GM11168 (cell line): ENCODE measurements at regions not wholly inside any gene's neighbourhood (a gene's known extent, or its start where the extent isn't known, plus 50 kb on each side); places are given as distances from the start of the nearest gene placed in this dataset.
"Not testable (repeated sequence)": the region's sequence is repeated elsewhere in the genome, so short reads cannot be mapped to it uniquely, and the experiment has no call there.

Experiments
- in situ Hi-C: fragments of 300-500 bp; cut with MboI; formaldehyde crosslinking; loops from one replicate; pipeline ENCODE4 v1.12.0; 2022; ENCODE audit warnings: low sequenced_read_pairs; ENCODE audit not compliant: unreplicated experiment

GRCh38 chr2:150222942-150223341 is 264.5 kb downstream of the RND3 start:
- in situ Hi-C loops, result no loop called here

- in situ Hi-C loops, result no loop called here
Observed at GRCh38 chr2:150222379-150222778, 265.1 kb downstream of the RND3 start.

- in situ Hi-C loops, result no loop called here
Observed at GRCh38 chr2:150219861-150220260, 267.6 kb downstream of the RND3 start.

DNA sequence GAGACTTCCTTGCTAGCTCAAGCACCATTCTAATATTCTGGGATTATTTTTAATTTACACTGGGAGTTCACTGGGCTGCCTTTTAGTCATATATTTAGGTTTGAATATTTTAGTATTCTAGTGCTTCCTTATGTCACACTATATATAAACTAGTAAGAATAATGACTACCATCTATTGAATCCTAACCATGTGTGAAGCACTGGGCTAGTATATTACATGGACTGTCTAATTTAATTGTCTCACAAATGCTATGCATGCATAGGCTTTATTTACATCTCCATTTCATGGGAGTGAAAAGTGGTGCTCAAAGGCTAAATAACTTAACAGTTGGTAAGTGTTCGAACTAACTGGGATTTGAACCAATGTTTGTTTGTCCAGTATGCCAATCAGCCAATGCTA is 272.4 kb downstream of the RND3 start:
- in situ Hi-C loops, result no loop called here

DNA sequence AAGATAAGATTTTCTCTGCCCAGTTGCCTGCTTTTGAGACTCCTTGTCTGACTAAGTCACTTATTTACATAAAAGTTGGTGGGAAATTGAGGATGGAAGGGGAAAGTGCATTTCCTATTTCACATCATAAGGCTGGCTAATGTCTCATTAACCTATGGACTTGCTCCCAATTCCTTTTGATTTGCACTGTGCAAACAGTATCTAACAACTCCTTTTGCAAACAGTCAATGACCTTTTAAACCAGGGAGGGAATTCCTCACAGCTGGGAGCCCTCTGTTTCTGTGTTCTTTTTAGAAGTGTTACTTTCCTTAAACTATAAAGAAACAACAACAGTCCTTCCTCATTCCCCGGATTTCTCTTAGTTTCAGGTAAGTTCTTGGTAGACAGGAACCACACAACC is 272.8 kb downstream of the RND3 start:
- in situ Hi-C loops, result no loop called here

DNA sequence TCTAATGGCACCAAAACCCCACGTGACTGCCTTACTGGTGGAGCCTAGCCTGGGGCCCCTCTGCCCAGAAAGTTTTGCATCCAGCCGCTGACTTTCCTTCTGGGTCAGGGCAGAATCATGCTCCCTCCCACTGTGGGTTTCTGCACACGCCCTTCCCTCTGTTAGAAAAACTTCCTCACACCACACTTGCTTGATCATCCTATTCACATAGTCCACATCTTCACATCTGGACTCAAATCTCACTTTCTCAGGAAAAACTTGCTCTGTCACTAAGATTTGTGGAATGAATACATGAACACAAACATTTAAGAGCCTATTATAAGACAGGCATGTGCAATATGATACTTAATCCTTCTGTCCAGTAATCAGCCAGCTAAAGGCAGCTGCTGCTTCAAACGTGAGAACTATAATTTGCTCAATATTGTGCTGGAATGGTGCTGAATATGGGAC is 274.7 kb downstream of the RND3 start:
- in situ Hi-C loops, result no loop called here

GRCh38 chr2:150211164-150211631 is 276.3 kb downstream of the RND3 start:
- in situ Hi-C loops, result no loop called here

GRCh38 chr2:150209746-150210145 is 277.7 kb downstream of the RND3 start:
- in situ Hi-C loops, result no loop called here

GRCh38 chr2:150208689-150209088 is 278.8 kb downstream of the RND3 start:
- in situ Hi-C loops, result no loop called here

- in situ Hi-C loops, result no loop called here
Observed at GRCh38 chr2:150207979-150208378, 279.5 kb downstream of the RND3 start.

DNA sequence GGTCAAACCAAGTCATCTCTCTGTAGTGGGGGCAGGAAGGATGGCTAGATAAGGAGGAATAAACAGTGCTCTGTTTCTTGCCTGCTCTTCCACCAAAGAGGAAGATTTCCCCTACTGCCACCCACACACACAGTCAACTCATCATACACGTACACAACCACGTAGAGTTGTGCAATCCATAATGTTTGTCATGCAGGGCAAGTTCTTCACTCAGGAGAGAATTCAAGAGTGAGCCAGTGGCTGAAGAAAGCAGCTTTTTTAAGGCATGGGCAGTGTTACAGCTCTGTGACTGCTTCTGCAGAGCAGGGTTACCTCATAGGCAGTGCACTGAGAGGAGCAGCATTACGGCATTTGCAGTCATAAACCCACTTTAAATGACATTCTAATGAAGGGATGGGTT is 283.0 kb downstream of the RND3 start:
- in situ Hi-C loops, result no loop called here

DNA sequence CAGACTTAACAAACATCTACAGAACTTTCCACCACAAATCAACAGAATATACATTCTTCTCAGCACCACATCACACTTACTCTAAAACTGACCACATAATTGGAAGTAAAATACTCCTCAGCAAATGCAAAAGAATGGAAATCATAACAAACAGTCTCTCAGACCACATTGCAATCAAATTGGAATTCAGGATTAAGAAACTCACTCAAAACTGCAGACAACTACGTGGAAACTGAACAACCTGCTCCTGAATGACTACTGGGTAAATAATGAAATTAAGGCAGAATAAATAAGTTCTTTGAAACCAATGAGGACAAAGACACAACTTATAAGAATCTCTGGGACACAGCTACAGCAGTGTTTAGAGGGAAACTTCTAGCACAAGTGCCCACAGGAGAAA is 292.7 kb downstream of the RND3 start:
- in situ Hi-C loops, result not testable (repeated sequence)

GRCh38 chr2:150192701-150193100 is 294.8 kb downstream of the RND3 start:
- in situ Hi-C loops, result no loop called here

DNA sequence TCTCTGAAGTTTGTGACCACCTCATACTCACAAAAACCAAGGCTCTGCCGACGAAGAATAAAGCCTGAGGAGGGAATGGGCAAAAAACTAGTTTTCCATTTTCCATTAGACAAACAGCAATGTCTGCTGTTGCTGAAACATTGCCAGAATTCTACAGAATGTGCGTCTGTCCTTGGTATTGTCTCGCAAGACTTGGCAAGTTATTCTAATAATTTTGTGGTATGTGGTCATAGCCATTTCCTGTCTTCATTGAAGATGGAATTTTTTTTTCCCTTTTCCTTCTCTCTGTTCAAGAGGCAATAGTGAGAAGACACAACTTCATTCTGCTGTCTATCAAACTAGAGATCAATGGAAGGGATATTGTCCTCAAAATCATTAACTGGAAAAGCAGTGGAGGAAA is 296.1 kb downstream of the RND3 start:
- in situ Hi-C loops, result no loop called here

DNA sequence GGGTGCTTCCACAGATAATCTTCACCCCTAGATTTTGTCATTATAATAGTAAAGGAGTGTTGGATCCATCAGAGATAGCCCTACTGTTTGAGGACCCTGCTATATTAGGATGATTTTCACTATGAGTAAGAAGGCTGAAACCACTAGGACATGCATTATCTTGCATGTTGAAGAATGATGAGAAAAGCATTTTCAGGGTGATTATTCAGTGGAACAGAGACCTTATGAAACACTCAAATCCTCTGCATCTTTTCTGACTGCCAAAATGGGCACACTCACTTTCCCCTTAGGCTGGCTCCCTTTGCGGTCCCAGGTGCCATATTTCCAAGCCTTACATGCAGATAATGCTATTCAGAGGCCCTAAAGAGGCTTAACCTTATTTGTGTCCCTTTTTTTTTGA is 296.9 kb downstream of the RND3 start:
- in situ Hi-C loops, result no loop called here

DNA sequence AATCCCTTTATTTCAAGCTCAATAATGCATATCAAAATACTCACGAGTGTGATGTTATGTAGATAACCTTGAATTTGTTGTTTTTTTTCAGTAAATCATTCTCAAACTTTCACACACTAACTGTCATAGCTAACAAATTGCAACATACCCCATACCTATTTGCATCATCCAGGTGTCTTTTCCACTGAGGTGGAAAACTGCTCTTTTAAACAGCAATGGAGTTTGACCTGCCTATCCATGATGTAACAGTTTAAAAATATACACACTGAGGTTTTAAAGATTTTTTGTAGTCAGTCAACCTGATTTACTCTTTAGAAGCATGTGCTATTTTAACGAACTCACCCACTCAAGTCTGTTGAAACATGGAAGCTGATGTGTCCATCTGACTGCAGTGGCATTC is 298.7 kb downstream of the RND3 start:
- in situ Hi-C loops, result no loop called here

DNA sequence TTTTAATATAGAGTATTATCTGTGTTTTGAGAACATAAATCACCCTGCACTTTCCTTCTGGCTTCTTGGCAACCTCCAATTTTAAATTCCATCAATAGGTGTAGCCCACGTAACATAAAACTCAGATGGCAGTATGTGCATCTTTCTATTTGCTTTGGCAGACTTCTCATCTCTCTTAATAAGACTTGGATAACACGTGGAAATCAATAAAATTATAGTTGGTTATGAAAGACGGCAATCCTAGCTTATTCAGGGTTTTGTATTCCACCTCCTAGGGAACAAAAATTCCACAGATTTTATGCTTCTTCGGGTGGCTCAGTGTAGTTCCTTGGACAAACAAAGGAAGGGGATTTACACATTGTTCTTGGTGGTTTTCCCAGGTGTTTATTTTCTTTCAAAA is 299.3 kb downstream of the RND3 start:
- in situ Hi-C loops, result no loop called here

DNA sequence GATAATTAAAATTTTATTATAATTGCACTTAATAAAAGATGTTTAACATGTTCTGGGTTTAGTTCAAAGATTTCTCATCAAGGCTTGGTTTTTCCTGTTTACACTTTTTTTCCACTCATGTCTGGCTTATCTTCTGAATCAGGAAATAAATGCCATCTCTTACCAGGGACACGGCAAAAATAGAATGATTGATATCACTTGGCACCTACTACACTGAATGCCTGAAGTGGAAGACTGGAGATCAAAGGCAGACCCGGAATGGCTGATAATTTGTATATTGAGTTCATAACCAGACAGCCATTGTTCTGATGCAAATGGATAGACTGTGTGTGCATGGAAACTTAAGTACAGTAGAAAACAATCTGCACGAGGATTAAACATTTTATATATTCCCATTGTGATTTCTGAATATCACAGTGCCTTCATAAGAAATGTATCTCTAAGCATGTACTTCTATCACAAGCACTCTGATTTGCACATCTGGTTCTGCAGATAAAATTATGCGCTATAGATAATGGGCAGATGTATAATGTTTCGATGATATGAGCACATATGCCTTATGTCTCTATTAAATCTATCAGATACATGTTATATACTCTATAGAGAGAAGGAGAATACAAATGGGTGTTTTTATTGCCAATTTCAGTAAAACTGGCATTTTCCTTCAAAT is 304.8 kb downstream of the RND3 start:
- in situ Hi-C loops, result no loop called here

DNA sequence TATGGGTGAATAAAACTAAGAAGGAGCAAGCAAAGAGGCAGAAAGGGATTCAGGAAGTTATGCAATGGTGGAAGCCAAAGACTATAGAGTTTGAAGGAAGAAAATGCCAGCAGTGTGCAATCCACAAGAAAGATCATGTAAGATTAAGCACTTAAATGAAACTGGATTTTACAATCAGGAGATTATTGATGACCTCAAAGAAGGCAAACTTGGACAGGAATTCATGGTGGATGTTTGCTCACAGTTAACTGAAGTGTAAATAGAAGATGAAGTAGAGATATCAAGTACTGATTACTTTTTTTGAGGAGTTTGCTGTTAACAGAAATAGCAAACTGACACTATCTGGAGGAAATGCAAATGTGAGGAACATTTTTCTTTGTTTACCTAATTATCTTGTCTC is 308.9 kb downstream of the RND3 start:
- in situ Hi-C loops, result no loop called here

GRCh38 chr2:150174971-150175421 is 312.5 kb downstream of the RND3 start:
- in situ Hi-C loops, result no loop called here

- in situ Hi-C loops, result no loop called here
Observed at GRCh38 chr2:150174056-150174805, 313.2 kb downstream of the RND3 start.

DNA sequence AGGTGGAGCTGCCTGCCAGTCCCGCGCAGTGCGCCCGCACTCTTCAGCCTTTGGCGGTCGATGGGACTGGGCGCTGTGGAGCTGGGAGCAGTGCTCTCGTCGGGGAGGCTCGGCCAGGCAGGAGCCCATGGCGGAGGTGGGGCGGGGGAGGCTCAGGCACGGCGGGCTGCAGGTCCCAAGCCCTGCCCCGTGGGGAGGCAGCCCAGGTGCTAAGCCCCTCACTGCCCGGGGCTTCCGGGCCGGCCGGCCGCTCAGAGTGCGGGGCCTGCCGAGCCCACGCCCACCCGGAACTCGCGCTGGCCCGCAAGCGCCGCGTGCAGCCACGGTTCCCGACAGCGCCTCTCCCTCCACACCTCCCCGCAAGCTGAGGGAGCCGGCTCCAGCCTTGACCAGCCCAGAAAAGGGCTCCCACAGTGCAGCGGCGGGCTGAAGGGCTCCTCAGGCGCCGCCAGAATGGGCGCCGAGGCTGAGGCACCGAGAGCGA is 316.4 kb downstream of the RND3 start:
- in situ Hi-C loops, result no loop called here
